MM.1S (cell line): ENCODE measurements at regions not wholly inside any gene's neighbourhood (a gene's known extent, or its start where the extent isn't known, plus 50 kb on each side); places are given as distances from the start of the nearest gene placed in this dataset.

ENCODE experiments used
- EZH2phosphoT487 ChIP-seq: fragments of 300-600 bp; sonication (generic); IDR thresholded peaks from 2 replicates; pipeline ENCODE4 v1.6.1; 2018; ENCODE audit warnings: antibody characterized with exemption, low read length
- TF ChIP-seq, protein P1 (sequence below): fragments of 300-600 bp; sonication (generic); IDR thresholded peaks from 2 replicates; pipeline ENCODE4 v1.5.1; 2016; ENCODE audit warnings: antibody characterized with exemption, low read length, mixed read lengths

DNA sequence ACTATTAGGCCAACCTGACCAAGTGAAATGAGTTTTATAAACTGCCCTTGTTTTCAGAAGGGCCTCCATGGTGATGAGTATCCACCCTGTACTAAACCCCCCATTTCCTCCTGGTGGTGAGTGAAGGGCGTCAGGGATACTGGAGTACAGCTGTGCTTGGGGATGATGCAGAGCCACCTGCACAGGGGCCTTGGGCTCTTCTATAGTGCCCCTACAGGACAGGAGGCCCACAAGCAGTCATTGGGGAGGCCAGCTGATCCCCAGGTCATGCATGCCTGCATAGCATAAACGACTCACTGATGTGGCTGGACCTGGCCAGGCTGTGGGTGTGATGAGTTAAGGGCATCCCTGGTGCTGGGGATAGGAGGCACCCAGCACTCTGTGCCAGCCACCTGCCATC lies 114.1 kb upstream of the CELF2 start:
- TF ChIP-seq, protein P1, sequence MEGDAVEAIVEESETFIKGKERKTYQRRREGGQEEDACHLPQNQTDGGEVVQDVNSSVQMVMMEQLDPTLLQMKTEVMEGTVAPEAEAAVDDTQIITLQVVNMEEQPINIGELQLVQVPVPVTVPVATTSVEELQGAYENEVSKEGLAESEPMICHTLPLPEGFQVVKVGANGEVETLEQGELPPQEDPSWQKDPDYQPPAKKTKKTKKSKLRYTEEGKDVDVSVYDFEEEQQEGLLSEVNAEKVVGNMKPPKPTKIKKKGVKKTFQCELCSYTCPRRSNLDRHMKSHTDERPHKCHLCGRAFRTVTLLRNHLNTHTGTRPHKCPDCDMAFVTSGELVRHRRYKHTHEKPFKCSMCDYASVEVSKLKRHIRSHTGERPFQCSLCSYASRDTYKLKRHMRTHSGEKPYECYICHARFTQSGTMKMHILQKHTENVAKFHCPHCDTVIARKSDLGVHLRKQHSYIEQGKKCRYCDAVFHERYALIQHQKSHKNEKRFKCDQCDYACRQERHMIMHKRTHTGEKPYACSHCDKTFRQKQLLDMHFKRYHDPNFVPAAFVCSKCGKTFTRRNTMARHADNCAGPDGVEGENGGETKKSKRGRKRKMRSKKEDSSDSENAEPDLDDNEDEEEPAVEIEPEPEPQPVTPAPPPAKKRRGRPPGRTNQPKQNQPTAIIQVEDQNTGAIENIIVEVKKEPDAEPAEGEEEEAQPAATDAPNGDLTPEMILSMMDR = no peak
- TF ChIP-seq EZH2phosphoT487 = no peak
